Fibroblast of villous mesenchyme (primary cell): ENCODE measurements at regions not wholly inside any gene's neighbourhood (a gene's known extent, or its start where the extent isn't known, plus 50 kb on each side); places are given as distances from the start of the nearest gene placed in this dataset.

ENCODE experiments used
- DNase-seq: peaks from one replicate; pipeline ENCODE4 v3.0.0-alpha.2; 2010; ENCODE audit warnings: low read depth
- H3K4me3 ChIP-seq: 2 replicates; pipeline ENCODE4 v1.5.1; 2011; ENCODE audit warnings: low read depth, mild to moderate bottlenecking, low read length
- CTCF ChIP-seq: IDR thresholded peaks from 2 replicates; pipeline ENCODE4 v1.5.1; 2012; ENCODE audit warnings: low read depth, mild to moderate bottlenecking, low read length; ENCODE audit not compliant: insufficient read depth

DNA sequence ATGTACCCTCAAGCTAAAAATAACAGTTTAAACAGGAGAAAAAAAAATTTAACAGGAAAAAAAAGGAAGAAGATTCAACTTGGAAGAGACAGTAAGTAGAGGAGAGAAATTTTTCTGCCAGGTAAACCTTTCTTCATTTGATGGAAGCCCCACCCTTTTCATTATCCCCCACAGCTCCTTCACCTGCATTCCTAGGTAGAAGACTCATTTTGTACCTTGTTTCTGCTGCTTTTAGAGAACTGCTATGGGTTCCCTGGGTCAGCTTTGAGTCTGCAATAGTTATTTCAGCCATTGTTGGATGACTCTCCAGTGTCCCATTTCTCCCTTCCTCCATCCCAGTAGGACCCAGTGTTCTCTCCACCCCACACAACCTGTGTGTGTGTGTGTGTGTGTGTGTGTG is 74.1 kb upstream of the CPEB4 start:
- no peak for DNase-seq
- H3K4me3 ChIP-seq, result no peak overlapping the region
- no peak for TF ChIP-seq CTCF

GRCh38 chr5:173815571-173815970 is 72.6 kb upstream of the CPEB4 start:
- TF ChIP-seq CTCF, result no peak
- no peak for DNase-seq
- no peak overlapping the region for H3K4me3 ChIP-seq

DNA sequence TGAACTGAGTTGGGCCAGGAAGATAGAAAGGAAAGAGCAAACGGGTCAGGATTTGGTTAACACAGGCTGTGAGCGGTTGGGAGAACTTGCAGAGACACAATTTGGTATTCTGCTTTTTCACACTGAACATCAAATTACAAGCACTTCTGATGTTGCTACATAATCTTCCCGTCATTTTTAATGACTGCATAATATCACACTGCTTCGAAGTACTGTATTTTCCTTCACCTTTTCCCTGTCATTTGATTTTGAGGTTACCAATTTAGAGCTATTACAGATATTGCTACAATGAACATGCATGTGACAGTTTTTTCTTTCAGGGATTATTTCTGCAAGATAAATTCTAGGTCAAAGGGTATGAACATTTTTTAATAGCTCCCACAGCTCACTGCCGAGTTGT is 71.4 kb upstream of the CPEB4 start:
- TF ChIP-seq CTCF, result no peak
- no peak overlapping the region for H3K4me3 ChIP-seq
- no peak for DNase-seq

GRCh38 chr5:173817561-173817960 is 70.6 kb upstream of the CPEB4 start:
- DNase-seq, result no peak

DNA sequence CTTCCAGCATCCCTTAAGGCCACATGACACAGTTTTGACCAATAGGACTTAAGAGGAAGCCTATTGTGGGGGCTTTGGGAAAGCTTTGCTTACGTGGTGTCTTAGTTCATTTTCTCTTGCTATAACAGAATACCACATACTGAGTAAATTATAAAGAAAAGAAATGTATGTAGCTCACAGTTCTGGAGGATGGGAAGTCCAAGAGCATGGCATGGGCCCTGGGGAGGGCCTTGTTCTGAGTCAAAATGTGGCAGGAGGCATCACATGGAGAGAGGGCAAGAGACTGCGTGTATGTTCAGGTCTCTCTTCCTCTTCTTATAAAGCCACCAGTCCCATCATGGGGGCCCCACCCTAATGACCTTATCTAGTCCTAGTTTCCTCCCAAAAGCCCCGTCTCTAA is 68.6 kb upstream of the CPEB4 start:
- H3K4me3 ChIP-seq, result no peak overlapping the region
- no peak for DNase-seq
- no peak for TF ChIP-seq CTCF

More at GRCh38 chr5:173817561-173817960, 70.6 kb upstream of the CPEB4 start:
- H3K4me3 ChIP-seq, result no peak overlapping the region
- no peak for TF ChIP-seq CTCF

GRCh38 chr5:173823274-173823644 is 64.9 kb upstream of the CPEB4 start:
- no peak for TF ChIP-seq CTCF
- no peak for DNase-seq

GRCh38 chr5:173823721-173824567 is 64.2 kb upstream of the CPEB4 start:
- no peak for TF ChIP-seq CTCF
- peak; percentile 95 for DNase-seq
- no peak overlapping the region for H3K4me3 ChIP-seq

More at GRCh38 chr5:173823274-173823644, 64.9 kb upstream of the CPEB4 start:
- H3K4me3 ChIP-seq, result no peak overlapping the region
